NCI-H128 (cell line): ENCODE measurements at regions not wholly inside any gene's neighbourhood (a gene's known extent, or its start where the extent isn't known, plus 50 kb on each side); places are given as distances from the start of the nearest gene placed in this dataset.
"Not testable (repeated sequence)": the region's sequence is repeated elsewhere in the genome, so short reads cannot be mapped to it uniquely, and the experiment has no call there.

ENCODE experiments used
- DNase-seq: peaks from one replicate; lab custom pipeline; 2025; ENCODE audit not compliant: unreplicated experiment; lab: John Stamatoyannopoulos, UW

GRCh38 chr3:70740872-70741271, 428.4 kb upstream of the MDFIC2 start:
- no peak for DNase-seq

GRCh38 chr3:70740071-70740470, 427.6 kb upstream of the MDFIC2 start:
- no peak for DNase-seq

GRCh38 chr3:70738291-70738681, 425.8 kb upstream of the MDFIC2 start:
- no peak for DNase-seq

GRCh38 chr3:70737666-70738290, 425.3 kb upstream of the MDFIC2 start:
- DNase-seq: no peak

- no peak for DNase-seq
These were observed 423.6 kb upstream of the MDFIC2 start for GRCh38 chr3:70736009-70736408.

- no peak for DNase-seq
These were observed 422.3 kb upstream of the MDFIC2 start for GRCh38 chr3:70734756-70735155.

GRCh38 chr3:70731046-70731445, 418.6 kb upstream of the MDFIC2 start:
- no peak for DNase-seq

GRCh38 chr3:70729845-70730244, 417.4 kb upstream of the MDFIC2 start:
- DNase-seq: no peak

GRCh38 chr3:70728311-70728710, 415.9 kb upstream of the MDFIC2 start:
- no peak for DNase-seq

- no peak for DNase-seq
These were observed 414.5 kb upstream of the MDFIC2 start for GRCh38 chr3:70726961-70727360.

GRCh38 chr3:70726096-70726938, 413.9 kb upstream of the MDFIC2 start:
- no peak for DNase-seq

- no peak for DNase-seq
These were observed 409.6 kb upstream of the MDFIC2 start for GRCh38 chr3:70722018-70722417.

GRCh38 chr3:70716832-70717231, 404.4 kb upstream of the MDFIC2 start:
- DNase-seq: no peak

GRCh38 chr3:70712449-70713082, 400.1 kb upstream of the MDFIC2 start:
- DNase-seq: no peak

- DNase-seq: no peak
These were observed 391.1 kb upstream of the MDFIC2 start for GRCh38 chr3:70703305-70704102.

- no peak for DNase-seq
These were observed 389.7 kb upstream of the MDFIC2 start for GRCh38 chr3:70702132-70702531.

GRCh38 chr3:70684701-70685100, 372.3 kb upstream of the MDFIC2 start:
- no peak for DNase-seq

GRCh38 chr3:70675810-70676209, 363.4 kb upstream of the MDFIC2 start:
- DNase-seq: not testable (repeated sequence)

- no peak for DNase-seq
These were observed 346.3 kb upstream of the MDFIC2 start for GRCh38 chr3:70658513-70659310.

GRCh38 chr3:70657454-70657853, 345.0 kb upstream of the MDFIC2 start:
- DNase-seq: no peak
